GM19372 (cell line): ENCODE measurements at regions not wholly inside any gene's neighbourhood (a gene's known extent, or its start where the extent isn't known, plus 50 kb on each side); places are given as distances from the start of the nearest gene placed in this dataset.

Experiments
- ATAC-seq: cut with Tn5 transposase; IDR thresholded peaks from one replicate; pipeline ENCODE4 v1.9.1; 2021; ENCODE audit warnings: mild to moderate bottlenecking, low read depth, moderate library complexity; ENCODE audit not compliant: unreplicated experiment

GRCh38 chr17:12568358-12569251 lies 97.1 kb upstream of the MYOCD start:
- no peak for ATAC-seq

- no peak for ATAC-seq
Observed at GRCh38 chr17:12571606-12572005, 94.1 kb upstream of the MYOCD start.

DNA sequence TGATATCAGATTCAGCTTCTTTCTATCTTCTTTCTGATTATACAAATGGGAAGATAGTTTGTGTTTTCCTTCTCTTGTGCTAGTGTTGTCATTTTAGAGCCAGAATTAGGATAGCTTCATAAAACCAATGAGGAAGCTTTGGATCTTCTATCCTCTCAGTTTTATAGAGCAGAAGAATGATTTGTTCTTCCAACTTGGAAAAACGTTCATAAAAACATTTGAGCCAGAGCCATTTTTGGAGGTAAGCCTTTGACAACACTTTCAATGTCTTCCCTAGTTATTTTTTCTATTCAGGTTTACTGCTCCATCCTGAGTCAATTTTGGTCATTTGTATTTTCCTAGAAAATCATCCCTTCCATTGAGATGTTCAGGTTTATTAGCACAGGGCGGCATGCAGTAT lies 91.2 kb upstream of the MYOCD start:
- no peak for ATAC-seq

DNA sequence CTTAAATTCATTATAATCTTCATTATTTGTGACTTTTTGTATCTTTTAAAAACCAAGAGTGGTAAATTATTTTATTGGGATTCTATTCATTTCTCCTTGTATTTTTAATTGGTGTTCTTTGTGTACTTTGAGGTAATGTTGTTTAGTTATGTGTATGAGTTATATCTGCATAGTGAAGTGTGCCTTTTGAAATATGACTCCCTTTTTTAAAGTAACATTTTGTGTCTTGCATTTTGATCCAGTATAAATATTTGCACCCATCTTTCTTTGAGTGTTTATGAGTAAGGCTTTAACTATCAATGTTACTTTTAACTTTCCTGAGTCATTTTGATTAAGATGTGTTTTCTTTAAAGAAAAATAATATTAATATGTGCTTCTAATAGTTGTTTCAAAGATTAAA lies 90.0 kb upstream of the MYOCD start:
- ATAC-seq: no peak

DNA sequence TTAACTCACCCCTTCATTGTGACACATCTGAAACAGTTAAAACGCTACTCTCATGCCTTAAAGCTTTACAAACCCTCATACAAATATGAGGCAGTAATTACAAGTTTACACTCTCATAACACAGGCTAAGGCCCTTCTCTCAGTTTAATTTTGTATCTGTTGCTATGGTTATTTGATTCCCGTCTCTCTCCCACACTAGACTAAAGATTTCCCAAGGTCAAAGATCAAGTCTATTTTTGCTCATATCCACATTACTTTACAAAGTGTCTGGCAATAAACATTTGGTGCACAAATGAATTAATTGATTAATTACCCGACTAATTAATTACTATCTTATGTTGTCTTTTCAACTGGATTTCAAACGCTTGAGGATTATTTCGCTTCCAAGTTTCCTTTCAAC lies 86.4 kb upstream of the MYOCD start:
- ATAC-seq: no peak

DNA sequence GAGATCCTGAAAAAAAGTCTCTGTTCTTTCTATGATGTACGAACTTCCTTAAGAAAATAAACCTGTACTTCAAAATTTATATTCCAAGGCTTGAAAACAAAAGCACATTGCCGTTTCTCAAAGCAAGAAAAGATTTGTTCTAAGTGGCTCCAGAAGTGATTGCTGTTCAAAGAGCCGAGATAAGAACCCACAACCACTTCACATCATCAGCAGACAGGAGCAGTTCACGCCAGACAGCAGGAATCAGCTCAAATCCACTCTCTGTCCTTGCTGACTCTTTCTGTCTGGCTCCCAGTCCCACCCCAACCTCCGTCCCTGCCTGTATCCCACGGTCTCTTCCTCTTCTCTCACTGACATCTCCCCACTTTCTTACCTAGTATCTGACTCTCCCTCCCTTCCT lies 85.0 kb upstream of the MYOCD start:
- ATAC-seq: no peak

DNA sequence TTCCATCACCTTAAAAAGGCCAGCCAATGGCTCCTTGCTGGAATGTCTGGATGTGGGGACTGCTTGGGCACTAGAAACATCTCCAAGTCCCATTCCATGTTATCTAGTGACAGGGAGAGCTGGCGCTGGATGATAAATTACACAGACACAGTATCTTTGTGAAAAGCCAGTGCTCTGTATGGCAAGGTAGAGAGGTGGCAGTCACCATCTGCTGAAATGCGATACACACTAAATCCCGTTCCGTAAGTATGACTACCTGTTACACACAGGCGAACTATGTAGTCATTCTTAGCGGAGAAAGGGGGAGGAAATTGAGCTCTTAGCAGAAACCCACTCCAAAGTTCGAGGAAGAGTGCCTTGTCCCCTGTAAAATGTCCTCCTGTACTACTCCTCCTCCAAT lies 81.0 kb upstream of the MYOCD start:
- no peak for ATAC-seq

GRCh38 chr17:12588531-12588930 lies 77.2 kb upstream of the MYOCD start:
- no peak for ATAC-seq

- ATAC-seq: no peak
Observed at GRCh38 chr17:12590417-12590816, 75.3 kb upstream of the MYOCD start.

DNA sequence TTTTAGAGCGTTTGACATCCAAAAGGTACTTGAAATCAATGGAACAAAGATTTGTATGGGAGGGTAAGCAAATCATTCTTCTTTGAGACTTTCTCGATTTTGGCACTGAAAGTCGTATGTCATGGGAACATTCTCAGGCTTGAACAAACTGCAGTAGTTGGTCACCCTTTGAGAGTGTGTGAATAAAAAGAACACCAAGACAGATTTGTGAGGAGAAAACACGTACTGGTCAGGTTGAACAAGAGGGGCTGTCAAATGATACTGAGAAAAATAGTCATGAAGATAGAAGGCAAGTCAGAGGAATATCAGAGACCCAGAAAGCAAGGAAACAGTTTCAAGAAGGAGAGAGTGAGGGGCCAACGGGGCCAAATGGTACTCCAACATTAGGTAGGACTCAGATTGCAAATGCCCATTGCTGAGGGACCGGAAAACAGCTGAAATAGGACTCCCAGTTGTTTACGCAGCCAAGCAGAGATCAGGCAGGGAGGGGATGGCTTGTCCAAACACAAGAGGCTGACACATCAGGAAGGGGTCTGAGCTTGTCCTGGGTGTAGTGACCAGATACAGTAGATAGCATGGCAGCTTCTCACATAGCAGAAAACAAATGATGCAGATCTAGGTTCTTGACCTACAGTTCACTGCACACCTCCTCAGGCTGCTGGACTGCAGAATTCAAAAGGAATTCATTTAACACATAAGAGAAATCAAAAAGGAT lies 74.5 kb upstream of the MYOCD start:
- no peak for ATAC-seq

DNA sequence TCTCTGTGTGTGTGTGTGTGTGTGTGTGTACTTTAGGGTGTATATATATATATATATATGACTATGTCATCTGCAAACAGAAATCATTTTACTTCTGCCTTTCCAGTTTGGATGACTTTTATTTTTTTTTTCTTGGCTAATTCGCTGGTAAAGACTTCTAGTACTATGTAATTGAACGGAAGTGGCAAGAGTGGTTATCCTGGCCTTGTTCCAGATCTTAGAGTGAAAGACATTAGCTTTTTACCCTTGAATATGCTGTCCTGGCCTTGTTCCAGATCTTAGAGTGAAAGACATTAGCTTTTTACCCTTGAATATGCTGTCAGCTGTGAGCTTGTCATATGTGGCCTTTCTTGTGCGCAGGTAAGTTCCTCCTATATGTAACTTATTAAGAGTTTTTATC lies 72.7 kb upstream of the MYOCD start:
- ATAC-seq: no peak

DNA sequence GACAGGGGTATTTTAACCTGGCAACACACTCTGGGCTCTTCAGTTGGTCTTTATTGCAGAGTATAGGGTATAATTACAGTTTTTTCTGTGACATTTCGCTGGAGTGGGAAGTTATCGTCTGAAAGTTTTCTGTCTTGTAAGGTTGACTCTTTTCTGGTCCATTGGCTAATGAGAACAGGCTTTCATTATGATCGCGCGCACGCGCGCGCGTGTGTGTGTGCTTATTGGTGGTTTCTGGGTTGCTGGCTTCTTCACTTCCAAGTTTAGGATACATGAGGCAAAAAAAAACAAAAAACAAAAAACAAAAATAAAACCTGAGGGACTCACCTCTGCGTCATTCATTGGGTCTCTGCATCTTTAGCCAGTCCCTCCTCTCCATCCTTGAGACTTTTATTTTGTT lies 68.7 kb upstream of the MYOCD start:
- no peak for ATAC-seq

DNA sequence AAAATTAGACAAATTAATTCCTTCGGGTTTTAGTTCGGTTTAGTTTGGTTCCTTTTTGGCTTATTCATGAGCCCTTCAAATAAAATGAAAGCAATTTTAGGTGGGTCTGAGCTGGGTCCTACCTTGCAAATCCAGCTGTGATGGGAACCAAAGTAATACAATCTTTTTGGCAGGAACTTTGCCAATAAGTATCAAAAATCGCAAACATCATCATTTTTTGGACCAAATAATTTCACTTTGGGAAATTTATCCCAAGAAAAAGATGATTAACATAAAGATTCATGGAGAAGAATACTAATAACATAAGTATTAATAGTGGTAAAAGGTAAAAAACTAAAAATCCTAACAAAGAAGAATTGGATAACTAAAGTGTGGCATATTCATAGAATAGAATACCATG lies 67.8 kb upstream of the MYOCD start:
- ATAC-seq: no peak

- ATAC-seq: no peak
Observed at GRCh38 chr17:12599186-12599920, 66.3 kb upstream of the MYOCD start.

- no peak for ATAC-seq
Observed at GRCh38 chr17:12600349-12600748, 65.3 kb upstream of the MYOCD start.

GRCh38 chr17:12603566-12603965 lies 62.1 kb upstream of the MYOCD start:
- ATAC-seq: no peak

DNA sequence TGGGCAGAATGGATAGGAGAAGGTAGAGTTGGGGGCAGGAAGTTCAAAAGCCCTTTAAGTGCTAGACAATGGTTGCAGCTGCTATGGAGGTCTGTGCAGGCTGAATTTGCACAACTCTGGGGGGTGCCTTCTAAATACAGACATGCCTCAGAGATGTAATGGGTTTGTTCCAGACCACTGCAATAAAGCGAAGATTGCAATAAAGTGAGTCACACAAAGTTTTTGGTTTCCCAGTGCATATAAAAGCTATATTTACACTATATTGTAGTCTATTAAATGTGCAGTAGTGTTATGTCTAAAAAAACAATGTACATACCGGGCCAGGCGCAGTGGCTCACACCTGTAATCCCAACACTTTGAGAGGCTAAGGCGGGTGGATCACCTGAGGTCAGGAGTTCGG lies 60.5 kb upstream of the MYOCD start:
- no peak for ATAC-seq

DNA sequence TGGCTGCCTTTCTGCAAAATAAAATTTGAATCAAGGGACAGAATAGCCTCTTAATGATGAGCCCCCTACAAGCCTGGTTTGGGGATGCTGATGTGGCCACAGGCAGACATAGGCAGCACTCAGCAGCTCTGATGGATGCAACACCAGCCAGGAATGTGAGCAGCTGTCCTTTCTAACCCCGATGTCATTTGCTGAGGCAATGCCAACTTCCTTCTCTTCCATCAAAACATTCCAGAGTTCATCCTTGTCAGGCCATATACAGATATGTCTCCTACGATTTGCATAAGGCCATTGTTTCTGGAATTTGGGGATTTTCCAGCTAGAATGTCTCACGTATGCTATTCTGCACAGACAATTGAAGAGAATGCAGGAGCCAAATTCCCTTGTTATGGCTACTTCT lies 52.1 kb upstream of the MYOCD start:
- no peak for ATAC-seq
